NCI-H1694 treated with DMSO at 0.1 percent for 48 hours (cell line): ENCODE measurements at regions not wholly inside any gene's neighbourhood (a gene's known extent, or its start where the extent isn't known, plus 50 kb on each side); places are given as distances from the start of the nearest gene placed in this dataset.

Experiments used
- DNase-seq: peaks from one replicate; lab custom pipeline; 2025; lab: John Stamatoyannopoulos, UW

DNA sequence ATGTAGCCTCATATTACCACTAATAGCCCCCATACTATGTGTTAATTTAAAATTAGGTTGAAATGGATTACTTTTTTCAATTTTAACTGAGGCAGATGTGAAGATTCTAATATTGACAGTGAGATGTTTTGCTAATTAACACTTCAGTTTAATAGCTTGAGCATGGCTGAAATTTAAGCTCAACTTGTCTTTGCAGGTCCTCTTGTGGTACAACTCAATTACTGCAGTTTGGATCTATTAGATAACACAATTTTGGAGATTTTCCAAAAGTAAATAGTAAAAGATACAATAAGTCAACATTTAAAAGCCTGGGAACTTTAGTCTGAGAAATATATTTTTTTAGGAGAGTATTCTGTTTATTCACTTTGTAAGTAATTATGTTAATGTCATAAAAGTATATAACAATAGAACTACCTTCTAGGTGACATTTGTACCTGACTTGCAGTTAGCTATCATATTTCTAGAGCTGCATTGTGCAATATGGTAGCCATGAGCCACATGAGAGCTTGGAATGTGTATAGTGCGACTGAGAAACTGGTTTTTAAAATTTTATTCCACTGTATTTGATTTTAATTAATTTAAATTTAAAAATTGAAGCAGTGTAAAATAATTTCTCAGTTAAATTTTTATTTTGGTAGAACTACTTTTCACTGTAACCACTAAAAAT, 73.1 kb upstream of the FMR1 start:
- peak; percentile 25 for DNase-seq

DNA sequence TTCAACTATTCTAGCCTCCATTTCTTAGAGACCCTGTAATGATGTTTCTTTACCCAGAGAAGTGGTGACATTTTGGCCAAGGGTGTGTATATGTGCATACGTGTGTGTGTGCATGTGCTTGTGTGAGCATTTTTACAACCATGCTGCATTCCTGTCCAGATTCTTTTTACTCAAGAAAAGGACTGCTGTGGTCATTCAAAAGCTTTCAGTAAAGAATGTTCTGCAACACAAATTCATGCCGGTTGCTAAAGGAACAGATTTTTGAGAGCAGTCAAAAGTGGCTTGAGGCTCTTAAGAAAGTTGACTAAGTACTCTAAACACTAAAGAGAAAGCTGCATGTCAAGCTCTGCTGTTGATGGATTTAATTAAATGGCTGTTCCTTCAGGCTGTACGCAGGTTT, 65.0 kb upstream of the FMR1 start:
- no peak for DNase-seq

DNA sequence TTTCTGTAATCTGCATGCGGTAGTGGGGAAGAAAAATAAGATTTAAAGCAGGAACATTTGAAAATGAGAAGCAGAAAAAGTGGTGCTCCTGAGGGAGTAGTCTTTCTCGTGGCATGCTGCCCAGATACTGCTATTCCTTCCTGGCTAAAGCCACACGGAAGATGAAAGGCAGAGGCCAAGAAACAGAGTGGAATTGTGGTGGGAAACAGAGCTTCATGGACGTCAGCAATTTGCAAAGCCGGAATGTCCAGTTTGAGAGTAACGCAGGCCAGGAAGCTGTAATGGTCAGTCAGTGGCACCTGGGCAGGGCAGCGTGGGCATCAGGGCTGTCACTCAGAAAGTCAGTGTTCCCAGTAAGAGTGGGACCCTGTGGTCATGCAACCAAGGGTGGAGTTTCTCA, 63.7 kb upstream of the FMR1 start:
- DNase-seq = no peak

DNA sequence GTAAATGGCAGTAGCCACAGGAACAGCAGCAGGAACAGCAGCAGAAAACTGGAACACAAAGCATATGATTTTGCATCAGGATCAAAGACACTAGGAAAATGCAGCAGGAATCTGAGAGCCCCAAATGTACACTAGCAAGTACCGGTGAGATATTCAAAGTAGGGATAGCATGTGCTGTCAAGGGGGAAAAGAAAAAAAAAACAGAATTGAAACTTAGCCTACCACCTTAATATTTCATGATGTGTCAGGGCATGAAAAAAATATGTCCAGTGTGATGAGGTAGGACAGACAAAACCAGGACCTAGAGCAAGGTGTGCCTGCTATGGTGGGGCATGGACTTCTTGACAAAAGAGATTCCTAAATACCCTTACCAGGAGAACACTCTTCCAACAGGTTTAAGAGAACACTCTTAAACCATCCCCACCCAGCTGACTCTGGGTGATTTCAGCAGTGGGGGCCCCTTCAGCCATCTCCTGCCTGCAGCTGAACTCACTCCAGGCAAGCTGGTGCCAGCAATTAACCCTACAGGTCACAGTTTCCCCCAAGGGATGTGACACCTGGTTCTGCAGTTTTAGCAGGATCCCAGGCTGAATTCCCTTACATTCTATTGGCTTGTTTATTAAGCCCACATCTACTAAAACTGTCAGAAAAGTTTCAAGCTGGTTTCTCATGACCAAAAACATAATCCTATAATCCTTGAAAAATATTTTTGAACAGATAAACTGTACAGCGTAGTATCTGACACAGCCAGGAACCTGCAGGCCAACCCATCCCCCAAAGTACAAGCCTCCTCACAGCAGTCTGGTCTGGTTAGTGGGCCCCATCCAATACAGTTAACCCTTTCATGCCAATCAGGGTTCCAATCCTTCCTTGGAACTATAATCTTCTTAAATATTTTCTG, 62.9 kb upstream of the FMR1 start:
- no peak for DNase-seq

DNA sequence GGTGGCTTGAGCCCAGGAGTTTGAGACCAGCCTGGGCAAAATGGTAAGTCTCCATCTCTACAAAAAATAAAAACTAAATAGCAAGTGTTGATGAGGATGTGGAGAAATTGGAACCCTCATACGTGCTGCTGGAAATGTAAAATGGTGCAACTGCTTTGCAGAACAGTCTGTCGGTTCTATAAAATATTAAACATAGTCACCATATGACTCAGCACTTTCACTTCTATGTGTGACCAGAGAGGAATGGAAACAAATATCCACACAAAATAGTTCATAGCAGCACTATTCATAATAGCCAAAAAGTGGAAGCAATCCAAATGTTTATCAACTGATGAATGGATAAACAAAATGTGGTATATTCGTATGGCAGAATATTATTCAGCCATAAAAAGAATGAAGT, 60.8 kb upstream of the FMR1 start:
- no peak for DNase-seq

DNA sequence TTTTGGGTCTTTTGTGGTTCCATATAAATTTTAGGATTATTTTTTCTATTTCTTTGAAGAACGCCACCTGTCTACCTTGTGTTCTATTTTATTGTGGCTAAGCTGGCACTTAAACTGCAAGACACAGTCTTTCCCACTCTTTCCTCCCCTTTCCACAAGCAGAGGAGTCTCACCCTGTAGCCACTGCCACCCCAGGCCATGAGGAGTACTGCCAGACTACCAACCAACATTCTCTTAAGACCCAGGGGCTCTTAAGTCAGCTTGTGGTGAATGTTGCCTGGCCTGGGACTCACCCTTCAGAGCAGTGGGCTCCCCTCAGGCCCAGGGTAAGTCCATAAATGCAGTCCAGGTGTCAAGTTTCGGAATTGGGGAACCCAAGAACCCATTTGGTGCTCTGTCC, 58.0 kb upstream of the FMR1 start:
- no peak for DNase-seq

DNA sequence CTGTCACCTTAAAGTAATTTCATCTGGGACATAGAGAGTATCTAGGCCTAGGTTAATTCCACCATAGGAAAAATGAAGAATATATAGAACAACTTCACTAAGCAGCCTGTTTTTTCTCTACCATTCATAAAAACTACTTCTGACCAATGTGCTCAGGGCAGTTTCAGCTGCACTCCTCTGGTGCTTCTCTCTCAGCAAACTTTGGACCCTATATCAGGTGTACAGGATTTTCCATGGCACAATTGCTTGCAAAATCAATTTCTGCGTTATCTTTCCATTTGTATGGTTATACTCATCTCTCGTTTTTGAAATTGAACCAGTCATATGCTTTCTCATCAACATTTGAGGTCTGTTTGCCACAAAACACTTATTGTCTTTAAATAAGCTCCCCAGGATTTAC, 52.1 kb upstream of the FMR1 start:
- no peak for DNase-seq
